H9 (cell line): ENCODE measurements at regions not wholly inside any gene's neighbourhood (a gene's known extent, or its start where the extent isn't known, plus 50 kb on each side); places are given as distances from the start of the nearest gene placed in this dataset.

ENCODE experiments used
- DNase-seq: peaks from one replicate; pipeline ENCODE4 v3.0.0-alpha.2; 2017
- H2AFZ ChIP-seq: one replicate; pipeline ENCODE4 v1.6.1; 2013; ENCODE audit warnings: mild to moderate bottlenecking, low read length, control low read depth, moderate library complexity
- H2AK5ac ChIP-seq: 2 replicates; pipeline ENCODE4 v1.6.1; 2013; ENCODE audit warnings: low read length, control low read depth, mixed read lengths; ENCODE audit not compliant: insufficient read length
- H2BK120ac ChIP-seq: one replicate; pipeline ENCODE4 v1.6.1; 2013; ENCODE audit warnings: low read depth, mild to moderate bottlenecking, low read length, control low read depth, inconsistent platforms; ENCODE audit not compliant: poor library complexity, severe bottlenecking
- H2BK12ac ChIP-seq: 2 replicates; pipeline ENCODE4 v1.6.1; 2013; ENCODE audit warnings: low read length, control low read depth, mixed read lengths, low read depth; ENCODE audit not compliant: insufficient read length
- H2BK15ac ChIP-seq: 2 replicates; pipeline ENCODE4 v1.6.1; 2013; ENCODE audit warnings: low read depth, low read length, control low read depth
- H2BK20ac ChIP-seq: one replicate; pipeline ENCODE4 v1.6.1; 2013; ENCODE audit warnings: low read depth, mild to moderate bottlenecking, low read length, control low read depth, inconsistent platforms; ENCODE audit not compliant: poor library complexity, severe bottlenecking
- H2BK5ac ChIP-seq: 2 replicates; pipeline ENCODE4 v1.6.1; 2013; ENCODE audit warnings: low read length, control low read depth, mixed read lengths; ENCODE audit not compliant: insufficient read length
- H3K14ac ChIP-seq: 2 replicates; pipeline ENCODE4 v1.6.1; 2013; ENCODE audit warnings: low read length, control low read depth; ENCODE audit not compliant: insufficient read depth
- H3K18ac ChIP-seq: 2 replicates; pipeline ENCODE4 v1.6.1; 2013; ENCODE audit warnings: low read depth, mild to moderate bottlenecking, mixed read lengths, low read length, control low read depth; ENCODE audit not compliant: insufficient read length
- H3K23ac ChIP-seq: 2 replicates; pipeline ENCODE4 v1.6.1; 2013; ENCODE audit warnings: low read length, control low read depth, mixed read lengths, low read depth; ENCODE audit not compliant: insufficient read length
- H3K23me2 ChIP-seq: 2 replicates; pipeline ENCODE4 v1.6.1; 2013; ENCODE audit warnings: low read depth, mild to moderate bottlenecking, mixed read lengths, low read length, control low read depth; ENCODE audit not compliant: insufficient read length, poor library complexity, severe bottlenecking
- H3K27ac ChIP-seq: 2 replicates; pipeline ENCODE4 v1.5.1; 2013; ENCODE audit warnings: low read length, control low read depth, mixed read lengths, low read depth; ENCODE audit not compliant: insufficient read length
- H3K27me3 ChIP-seq: 2 replicates; pipeline ENCODE4 v1.6.1; 2013; ENCODE audit warnings: low read length, control low read depth, inconsistent platforms; ENCODE audit not compliant: insufficient read depth
- H3K4ac ChIP-seq: 2 replicates; pipeline ENCODE4 v1.6.1; 2013; ENCODE audit warnings: low read depth, mild to moderate bottlenecking, control low read depth, inconsistent platforms, low read length, moderate library complexity
- H3K4me1 ChIP-seq: 2 replicates; pipeline ENCODE4 v1.6.1; 2013; ENCODE audit warnings: low read length, control low read depth, inconsistent platforms; ENCODE audit not compliant: insufficient read depth
- H3K4me2 ChIP-seq: 2 replicates; pipeline ENCODE4 v1.6.1; 2013; ENCODE audit warnings: low read length, control low read depth, mixed read lengths; ENCODE audit not compliant: insufficient read length, insufficient read depth
- H3K56ac ChIP-seq: 2 replicates; pipeline ENCODE4 v1.6.1; 2013; ENCODE audit warnings: low read depth, mild to moderate bottlenecking, mixed read lengths, low read length, control low read depth; ENCODE audit not compliant: insufficient read length
- H3K79me1 ChIP-seq: 2 replicates; pipeline ENCODE4 v1.6.1; 2013; ENCODE audit warnings: low read depth, mild to moderate bottlenecking, moderate library complexity, low read length, control low read depth, inconsistent platforms; ENCODE audit not compliant: insufficient read depth, poor library complexity, severe bottlenecking
- H3K79me2 ChIP-seq: 2 replicates; pipeline ENCODE4 v1.6.1; 2013; ENCODE audit warnings: low read length, control low read depth, inconsistent platforms; ENCODE audit not compliant: insufficient read depth
- H3K9ac ChIP-seq: 2 replicates; pipeline ENCODE4 v1.6.1; 2013; ENCODE audit warnings: low read length, control low read depth, mixed read lengths; ENCODE audit not compliant: insufficient read length; ENCODE audit errors: extremely low read depth
- H3K9me3 ChIP-seq: one replicate; pipeline ENCODE4 v1.6.1; 2013; ENCODE audit warnings: low read depth, low read length, inconsistent platforms; ENCODE audit not compliant: control insufficient read depth
- H3T11ph ChIP-seq: one replicate; pipeline ENCODE4 v1.6.1; 2013; ENCODE audit warnings: mild to moderate bottlenecking, low read length, control low read depth, inconsistent platforms
- H4K20me1 ChIP-seq: one replicate; pipeline ENCODE4 v1.6.1; 2013; ENCODE audit not compliant: control insufficient read depth, insufficient read length, insufficient read depth
- H4K5ac ChIP-seq: 2 replicates; pipeline ENCODE4 v1.6.1; 2013; ENCODE audit warnings: low read depth, mild to moderate bottlenecking, mixed read lengths, low read length, control low read depth; ENCODE audit not compliant: insufficient read length
- H4K8ac ChIP-seq: replicated peaks from 2 replicates; pipeline ENCODE4 v1.6.1; 2013; ENCODE audit warnings: low read length, control low read depth, mixed read lengths, low read depth; ENCODE audit not compliant: insufficient read length
- H4K91ac ChIP-seq: 2 replicates; pipeline ENCODE4 v1.6.1; 2013; ENCODE audit warnings: low read depth, mild to moderate bottlenecking, moderate library complexity, mixed read lengths, low read length, control low read depth; ENCODE audit not compliant: insufficient read length
- H3K27ac Mint-ChIP-seq, 3 experiments: 2 replicates in 2 of 3; 3 replicates in 1 of 3; pipeline ENCODE4 v1.8.0; 2020 to 2021; ENCODE audit warnings: mixed read lengths in 3 of 3, mild to moderate bottlenecking in 1 of 3, moderate library complexity in 1 of 3
- H3K27me3 Mint-ChIP-seq: 2 replicates; pipeline ENCODE4 v1.8.0; 2021; ENCODE audit warnings: low read depth, mild to moderate bottlenecking, moderate library complexity, mixed read lengths
- H3K36me3 Mint-ChIP-seq, 3 experiments: 2 replicates in 2 of 3; 3 replicates in 1 of 3; pipeline ENCODE4 v1.8.0; 2020 to 2021; ENCODE audit warnings: low read depth in 3 of 3, mixed read lengths in 3 of 3; ENCODE audit not compliant: insufficient read depth in 1 of 3
- H3K4me1 Mint-ChIP-seq, 2 experiments: 2 replicates each; pipeline ENCODE4 v1.8.0; 2020; ENCODE audit warnings: mixed read lengths in 2 of 2
- H3K4me3 Mint-ChIP-seq, 2 experiments: 2 replicates in 1 of 2; 3 replicates in 1 of 2; pipeline ENCODE4 v1.8.0; 2020 to 2021; ENCODE audit warnings: mild to moderate bottlenecking in 2 of 2, mixed read lengths in 2 of 2, moderate library complexity in 1 of 2
- H3K9me3 Mint-ChIP-seq, 2 experiments: 2 replicates in 1 of 2; 3 replicates in 1 of 2; pipeline ENCODE4 v1.8.0; 2020; ENCODE audit warnings: mild to moderate bottlenecking in 2 of 2, mixed read lengths in 2 of 2, moderate library complexity in 1 of 2
- WGBS: extraction: QIAGEN DNeasy Blood & Tissue Kit; methylation state at CpG from one replicate; pipeline ENCODE4 v1.1.7; 2013; ENCODE audit warnings: missing lambda C conversion rate, low lambda C conversion rate, mixed read lengths; ENCODE audit not compliant: insufficient read length; ENCODE audit errors: extremely low coverage; 5-methylcytosine and 5-hydroxymethylcytosine counted together
- TF ChIP-seq, protein P1 (sequence below): fragments of 200-600 bp; sonication (generic); conservative IDR thresholded peaks from 3 replicates; pipeline ENCODE4 v1.8.0; 2021; ENCODE audit warnings: antibody characterized with exemption, mild to moderate bottlenecking

DNA sequence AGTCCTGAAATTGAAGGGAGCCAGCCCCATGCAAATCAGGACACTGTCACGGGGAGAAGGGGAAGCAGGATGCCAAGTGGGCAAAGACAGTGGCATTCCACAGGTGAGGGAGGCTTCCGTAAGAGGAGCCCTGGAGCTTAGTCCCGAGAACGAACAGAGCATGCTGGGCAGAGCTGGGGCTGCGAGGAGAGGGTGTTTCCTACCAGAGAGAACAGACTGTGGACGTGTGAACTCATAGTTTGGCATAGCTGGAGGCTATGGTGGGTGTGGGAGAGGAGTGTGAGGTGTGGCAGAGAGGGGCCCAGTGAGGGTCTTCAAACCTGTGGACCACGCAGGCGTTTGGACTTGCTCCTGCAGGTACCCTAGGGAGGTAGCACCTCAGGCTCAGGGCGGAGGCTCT is 102.8 kb upstream of the SMIM23 start:
- H2AK5ac ChIP-seq, result no peak overlapping the region
- H3K79me2 ChIP-seq, result no peaks in the 10 kb centered on the region
- no peak overlapping the region for H3K14ac ChIP-seq
- Mint-ChIP-seq H3K27ac (no peak overlapping the region), H3K9me3 (no peaks in the 10 kb centered on the region), H3K36me3 (no peaks in the 10 kb centered on the region), H3K4me3 (no peak overlapping the region), H3K27me3 (peaks cover 22% of the 10 kb centered on the region), H3K4me1 (peaks cover 19 to 20% of the 10 kb centered on the region in 2 experiments)
- no peak overlapping the region for H3K18ac ChIP-seq
- H3K79me1 ChIP-seq, result no peaks in the 10 kb centered on the region
- no CpG with 5 or more reads among the region's 9 CpGs for WGBS
- H2AFZ ChIP-seq, result no peak overlapping the region
- no peak for DNase-seq
- TF ChIP-seq, protein P1, sequence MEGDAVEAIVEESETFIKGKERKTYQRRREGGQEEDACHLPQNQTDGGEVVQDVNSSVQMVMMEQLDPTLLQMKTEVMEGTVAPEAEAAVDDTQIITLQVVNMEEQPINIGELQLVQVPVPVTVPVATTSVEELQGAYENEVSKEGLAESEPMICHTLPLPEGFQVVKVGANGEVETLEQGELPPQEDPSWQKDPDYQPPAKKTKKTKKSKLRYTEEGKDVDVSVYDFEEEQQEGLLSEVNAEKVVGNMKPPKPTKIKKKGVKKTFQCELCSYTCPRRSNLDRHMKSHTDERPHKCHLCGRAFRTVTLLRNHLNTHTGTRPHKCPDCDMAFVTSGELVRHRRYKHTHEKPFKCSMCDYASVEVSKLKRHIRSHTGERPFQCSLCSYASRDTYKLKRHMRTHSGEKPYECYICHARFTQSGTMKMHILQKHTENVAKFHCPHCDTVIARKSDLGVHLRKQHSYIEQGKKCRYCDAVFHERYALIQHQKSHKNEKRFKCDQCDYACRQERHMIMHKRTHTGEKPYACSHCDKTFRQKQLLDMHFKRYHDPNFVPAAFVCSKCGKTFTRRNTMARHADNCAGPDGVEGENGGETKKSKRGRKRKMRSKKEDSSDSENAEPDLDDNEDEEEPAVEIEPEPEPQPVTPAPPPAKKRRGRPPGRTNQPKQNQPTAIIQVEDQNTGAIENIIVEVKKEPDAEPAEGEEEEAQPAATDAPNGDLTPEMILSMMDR, result no peak
- H3K4me2 ChIP-seq, result no peak overlapping the region
- H4K20me1 ChIP-seq, result no peaks in the 10 kb centered on the region
- no peaks in the 10 kb centered on the region for H3K9me3 ChIP-seq
- H2BK5ac ChIP-seq, result no peak overlapping the region
- H3K4me1 ChIP-seq, result peaks cover 2% of the 10 kb centered on the region; the same call in 1 of the 2 replicates
- no peak overlapping the region for H2BK15ac ChIP-seq
- H2BK120ac ChIP-seq, result no peak overlapping the region
- H3K23me2 ChIP-seq, result no peaks in the 10 kb centered on the region
- no peak overlapping the region for H3K23ac ChIP-seq
- no peak overlapping the region for H4K91ac ChIP-seq
- H3K56ac ChIP-seq, result no peak overlapping the region
- H3K9ac ChIP-seq, result no peak overlapping the region
- H4K5ac ChIP-seq, result no peak overlapping the region
- H2BK20ac ChIP-seq, result no peak overlapping the region
- H3K27me3 ChIP-seq, result no peaks in the 10 kb centered on the region
- no peak overlapping the region for H3K4ac ChIP-seq
- no peak overlapping the region for H3K27ac ChIP-seq
- H2BK12ac ChIP-seq, result no peak overlapping the region
- H3T11ph ChIP-seq, result no peak overlapping the region
- no peak overlapping the region for H4K8ac ChIP-seq
